Loucy (cell line): ENCODE measurements at regions not wholly inside any gene's neighbourhood (a gene's known extent, or its start where the extent isn't known, plus 50 kb on each side); places are given as distances from the start of the nearest gene placed in this dataset.

Experiments used
- EZH2phosphoT487 ChIP-seq: fragments of 200-600 bp; IDR thresholded peaks from 2 replicates; pipeline ENCODE4 v1.6.1; 2018; ENCODE audit warnings: antibody characterized with exemption, mild to moderate bottlenecking, moderate library complexity, borderline replicate concordance
- TF ChIP-seq, protein P1 (sequence below): fragments of 200-600 bp; sonication (generic); conservative IDR thresholded peaks from 2 replicates; pipeline ENCODE4 v1.5.1; 2014; ENCODE audit warnings: mild to moderate bottlenecking, antibody characterized with exemption, low read length

GRCh38 chrX:124269881-124270280 is 62.6 kb upstream of the TEX13D start:
- TF ChIP-seq, protein P1, sequence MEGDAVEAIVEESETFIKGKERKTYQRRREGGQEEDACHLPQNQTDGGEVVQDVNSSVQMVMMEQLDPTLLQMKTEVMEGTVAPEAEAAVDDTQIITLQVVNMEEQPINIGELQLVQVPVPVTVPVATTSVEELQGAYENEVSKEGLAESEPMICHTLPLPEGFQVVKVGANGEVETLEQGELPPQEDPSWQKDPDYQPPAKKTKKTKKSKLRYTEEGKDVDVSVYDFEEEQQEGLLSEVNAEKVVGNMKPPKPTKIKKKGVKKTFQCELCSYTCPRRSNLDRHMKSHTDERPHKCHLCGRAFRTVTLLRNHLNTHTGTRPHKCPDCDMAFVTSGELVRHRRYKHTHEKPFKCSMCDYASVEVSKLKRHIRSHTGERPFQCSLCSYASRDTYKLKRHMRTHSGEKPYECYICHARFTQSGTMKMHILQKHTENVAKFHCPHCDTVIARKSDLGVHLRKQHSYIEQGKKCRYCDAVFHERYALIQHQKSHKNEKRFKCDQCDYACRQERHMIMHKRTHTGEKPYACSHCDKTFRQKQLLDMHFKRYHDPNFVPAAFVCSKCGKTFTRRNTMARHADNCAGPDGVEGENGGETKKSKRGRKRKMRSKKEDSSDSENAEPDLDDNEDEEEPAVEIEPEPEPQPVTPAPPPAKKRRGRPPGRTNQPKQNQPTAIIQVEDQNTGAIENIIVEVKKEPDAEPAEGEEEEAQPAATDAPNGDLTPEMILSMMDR: no peak
- TF ChIP-seq EZH2phosphoT487: no peak
